Kidney capillary endothelial cell (primary cell): ENCODE measurements at regions not wholly inside any gene's neighbourhood (a gene's known extent, or its start where the extent isn't known, plus 50 kb on each side); places are given as distances from the start of the nearest gene placed in this dataset.
"Not testable (repeated sequence)": the region's sequence is repeated elsewhere in the genome, so short reads cannot be mapped to it uniquely, and the experiment has no call there.

Experiments used
- DNase-seq: peaks from one replicate; pipeline ENCODE4 v3.0.0-alpha.2; 2018; ENCODE audit warnings: low spot score

DNA sequence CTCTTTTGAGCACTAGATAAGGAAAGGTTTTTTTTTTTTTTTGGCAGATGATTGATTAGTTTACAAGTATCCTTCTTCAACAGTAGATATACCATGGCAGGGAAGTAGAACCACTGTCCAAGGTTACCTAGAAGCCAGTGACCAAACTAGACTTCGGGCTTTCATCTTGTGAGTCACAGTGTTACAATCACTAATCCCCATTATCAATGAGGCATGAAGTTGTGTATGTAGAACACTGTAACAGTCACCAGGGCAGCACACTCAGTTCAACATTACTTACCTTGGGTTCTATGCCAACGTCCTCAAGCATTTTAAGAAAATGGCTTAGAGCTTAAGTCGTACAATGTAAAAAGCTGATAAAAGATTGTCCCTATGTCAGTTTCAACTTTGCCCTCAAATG, 430.9 kb downstream of the ETS1 start:
- DNase-seq = no peak

DNA sequence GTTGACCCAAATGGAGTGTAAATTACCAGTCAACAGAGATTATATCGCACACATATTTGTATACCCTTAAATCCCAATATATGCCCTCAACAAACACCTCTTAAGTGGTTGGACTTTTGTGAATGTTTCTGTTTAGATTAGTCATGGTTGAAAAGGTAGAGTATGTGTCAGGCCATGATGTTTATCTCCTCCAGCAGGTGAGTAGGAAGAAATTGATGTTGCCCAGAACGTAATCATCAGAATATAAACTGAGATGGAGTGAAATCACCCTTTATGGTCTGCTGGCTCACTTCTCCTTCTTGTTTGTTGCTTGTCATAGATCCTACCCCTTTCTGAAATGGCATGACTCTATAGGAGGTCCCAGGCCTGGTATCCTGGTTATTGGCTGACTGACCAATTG, 431.8 kb downstream of the ETS1 start:
- DNase-seq = no peak

DNA sequence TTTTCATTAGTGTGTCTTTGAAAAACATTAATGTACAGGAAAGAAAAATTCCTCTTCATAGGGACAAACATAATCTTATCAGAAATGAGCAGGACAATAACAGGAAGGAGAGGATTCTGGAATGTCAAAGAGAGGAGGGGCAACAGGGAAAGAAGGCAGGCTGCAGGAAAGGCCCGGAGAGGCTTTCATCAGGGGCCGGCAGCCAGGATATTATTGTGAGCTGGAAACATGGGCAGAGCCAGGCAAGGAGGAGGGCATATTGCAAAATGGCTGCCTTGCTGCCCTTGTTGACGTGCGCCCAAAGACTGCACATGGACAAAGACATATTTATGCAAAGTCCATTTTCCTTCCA, 433.7 kb downstream of the ETS1 start:
- peak; percentile 24 for DNase-seq

DNA sequence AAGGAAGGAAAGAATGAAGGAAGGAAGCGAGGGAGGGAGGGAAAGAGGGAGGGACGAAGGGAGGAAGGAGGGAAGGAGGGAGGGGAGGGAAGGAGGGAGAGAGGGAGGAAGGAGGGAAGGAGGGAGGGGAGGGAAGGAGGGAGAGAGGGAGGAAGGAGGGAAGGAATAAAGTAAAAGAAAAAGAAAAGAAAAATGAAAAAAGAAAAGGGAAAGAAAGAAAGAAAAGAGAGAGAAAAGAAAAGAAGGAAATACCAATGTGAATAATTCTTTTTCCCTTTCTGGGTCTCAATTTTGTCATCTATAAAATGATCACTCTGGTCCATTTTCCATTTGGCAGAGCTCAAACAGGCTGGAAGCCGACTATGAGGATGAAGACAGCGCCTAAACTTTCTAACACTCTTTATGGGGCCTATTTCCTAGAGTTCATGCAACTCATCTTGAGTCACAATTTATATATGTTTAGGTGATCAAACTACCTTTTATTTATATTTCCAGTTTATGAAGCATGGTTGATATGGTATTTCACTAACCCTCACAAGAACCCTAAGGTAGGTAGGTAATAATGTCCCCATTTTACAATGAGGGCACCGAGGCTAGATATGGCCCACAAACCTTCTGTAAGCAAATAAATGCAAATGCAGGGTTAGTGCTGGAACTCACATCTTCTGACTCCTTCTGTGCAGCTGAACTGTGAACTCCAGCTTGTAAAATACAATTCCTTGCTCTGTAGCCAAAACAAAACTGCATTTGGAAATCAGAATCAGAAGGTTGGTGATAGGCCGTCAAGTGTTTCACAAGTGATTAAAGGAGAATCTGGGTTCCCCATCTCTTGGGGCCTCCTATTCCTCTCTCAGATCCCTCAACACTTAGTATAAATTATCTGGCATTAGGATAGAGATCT, 434.3 kb downstream of the ETS1 start:
- DNase-seq = no peak

DNA sequence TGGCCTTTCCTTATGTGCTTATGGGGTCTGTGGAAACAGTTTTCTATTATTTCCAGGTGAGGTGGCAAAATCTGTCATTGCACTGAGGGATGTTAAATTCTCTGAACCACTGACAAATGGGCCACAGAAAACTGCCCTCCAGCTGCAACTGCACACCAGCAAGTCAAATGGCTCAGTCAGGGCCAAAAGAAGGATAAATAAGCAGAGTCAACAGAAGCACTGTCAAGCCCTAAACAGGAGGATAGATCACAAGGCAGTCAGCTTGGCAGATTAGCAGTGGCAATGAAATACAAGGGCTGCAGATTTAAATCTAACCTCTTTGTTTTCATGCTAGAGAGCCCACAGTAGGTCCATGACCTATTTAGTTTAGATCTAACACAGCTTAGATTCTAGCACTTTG, 435.6 kb downstream of the ETS1 start:
- DNase-seq = no peak

DNA sequence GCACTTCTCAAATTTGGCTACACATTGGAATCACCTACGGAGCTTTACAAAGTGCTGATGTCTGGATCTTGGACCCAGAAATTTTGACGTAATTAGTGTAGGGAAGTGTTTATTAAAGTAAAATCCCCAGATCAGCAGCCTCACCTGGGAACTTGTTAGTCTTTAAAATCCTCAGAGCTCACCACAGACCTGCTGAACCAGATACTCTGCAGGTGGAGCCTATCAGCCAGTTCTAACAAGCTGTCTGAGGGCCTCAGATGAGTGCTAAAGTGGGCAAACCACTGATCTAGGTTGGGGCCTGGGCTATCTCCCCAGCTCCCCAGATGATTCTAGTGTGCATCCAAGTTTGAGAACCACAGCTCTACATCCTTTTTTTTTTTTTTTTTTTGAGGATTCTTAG, 436.0 kb downstream of the ETS1 start:
- no peak for DNase-seq

DNA sequence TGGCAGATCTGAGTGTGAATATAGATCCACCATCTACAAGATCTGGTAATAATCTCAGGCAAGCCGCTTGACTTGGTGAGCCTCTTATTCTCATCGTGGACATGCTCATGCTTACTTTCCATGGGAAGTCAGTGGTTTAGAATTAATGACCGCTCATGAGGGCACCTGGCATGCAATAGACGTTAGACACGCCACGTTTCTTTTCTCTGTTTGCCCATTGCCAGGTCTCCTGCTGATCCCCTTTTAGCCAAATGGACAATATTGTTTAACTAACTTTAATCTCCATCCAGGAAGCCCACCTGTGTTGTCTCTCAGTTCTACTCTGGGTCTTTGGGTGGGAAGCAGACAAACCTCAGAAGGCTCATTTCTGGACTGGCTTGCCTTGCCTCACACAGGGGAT, 439.1 kb downstream of the ETS1 start:
- DNase-seq = no peak

DNA sequence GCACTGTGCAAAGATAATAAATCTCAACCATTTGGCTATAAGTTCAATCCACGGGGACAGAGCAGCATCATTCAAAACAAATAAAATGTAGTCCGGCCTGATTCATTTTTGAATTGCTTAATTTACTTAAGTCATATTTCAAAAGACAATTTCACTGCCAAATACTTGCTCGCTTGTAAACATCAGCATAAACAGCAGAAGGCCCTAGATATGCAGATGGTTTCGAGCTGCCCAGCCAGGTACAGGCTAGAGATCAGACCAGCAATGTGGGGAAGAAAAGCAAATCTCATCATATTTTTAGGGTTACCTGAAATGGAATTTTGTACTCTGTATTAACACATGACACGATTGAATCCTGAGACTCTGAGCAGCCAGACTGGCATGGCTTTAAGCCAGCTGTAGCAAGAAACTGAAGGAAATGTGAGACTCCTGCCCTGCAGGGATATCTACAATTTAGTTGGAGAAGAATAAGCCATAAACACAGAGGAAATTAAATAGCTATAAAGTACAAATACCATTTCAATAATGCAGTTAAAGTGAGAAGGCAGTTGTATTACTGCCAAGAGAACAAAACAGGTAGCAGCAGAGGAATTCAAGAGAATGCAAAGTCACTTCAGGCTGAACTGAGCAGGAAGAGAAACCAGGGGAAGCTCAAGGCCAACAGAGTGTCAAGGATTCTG, 440.3 kb downstream of the ETS1 start:
- DNase-seq = no peak

DNA sequence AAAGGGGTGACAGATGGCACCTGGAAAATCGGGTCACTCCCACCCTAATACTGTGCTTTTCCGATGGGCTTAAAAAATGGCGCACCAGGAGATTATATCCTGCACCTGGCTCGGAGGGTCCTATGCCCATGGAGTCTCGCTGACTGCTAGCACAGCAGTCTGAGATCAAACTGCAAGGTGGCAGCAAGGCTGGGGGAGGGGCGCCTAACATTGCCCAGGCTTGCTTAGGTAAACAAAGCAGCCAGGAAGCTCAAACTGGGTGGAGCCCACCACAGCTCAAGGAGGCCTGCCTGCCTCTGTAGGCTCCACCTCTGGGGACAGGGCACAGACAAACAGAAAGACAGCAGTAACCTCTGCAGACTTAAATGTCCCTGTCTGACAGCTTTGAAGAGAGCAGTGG, 447.1 kb downstream of the ETS1 start:
- DNase-seq = not testable (repeated sequence)

DNA sequence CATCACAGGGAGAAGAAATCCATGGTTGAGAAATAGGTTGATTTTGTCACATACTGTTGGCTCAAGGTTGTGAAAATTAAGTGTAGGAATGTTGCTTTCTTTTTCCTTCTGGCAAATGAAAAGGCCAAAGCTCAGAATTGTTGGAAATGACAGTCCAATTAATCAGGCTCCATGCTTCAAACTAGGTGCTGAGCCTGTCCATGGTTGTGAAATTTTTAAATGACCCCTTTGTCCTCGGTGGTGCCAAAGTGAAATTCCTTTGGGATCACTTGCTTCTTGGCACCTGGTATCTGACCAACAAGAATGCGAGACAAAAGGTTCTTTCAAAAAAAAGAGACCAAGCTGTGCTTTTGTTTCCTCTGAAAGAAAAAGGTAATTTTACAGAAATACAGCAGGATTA, 451.9 kb downstream of the ETS1 start:
- DNase-seq = no peak

DNA sequence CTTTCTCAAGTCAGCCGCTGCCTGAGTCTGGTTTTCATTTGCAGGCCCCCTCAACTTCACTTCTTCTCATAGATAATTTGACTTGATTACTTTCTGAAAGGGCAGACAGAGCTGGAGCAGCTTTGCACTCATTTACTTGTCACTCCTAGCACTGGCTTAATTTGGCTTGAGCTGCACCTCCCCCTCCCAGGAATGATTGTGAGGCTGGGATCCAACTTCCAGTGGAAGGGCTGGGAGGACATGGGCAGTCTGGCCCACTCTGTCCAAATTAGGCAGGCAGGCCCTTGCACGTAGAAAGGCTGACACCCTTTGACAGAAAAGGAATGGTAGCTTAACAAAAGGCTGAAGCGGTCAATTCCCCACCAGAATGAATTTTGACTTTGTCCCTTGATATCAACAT, 453.9 kb downstream of the ETS1 start:
- DNase-seq = no peak

DNA sequence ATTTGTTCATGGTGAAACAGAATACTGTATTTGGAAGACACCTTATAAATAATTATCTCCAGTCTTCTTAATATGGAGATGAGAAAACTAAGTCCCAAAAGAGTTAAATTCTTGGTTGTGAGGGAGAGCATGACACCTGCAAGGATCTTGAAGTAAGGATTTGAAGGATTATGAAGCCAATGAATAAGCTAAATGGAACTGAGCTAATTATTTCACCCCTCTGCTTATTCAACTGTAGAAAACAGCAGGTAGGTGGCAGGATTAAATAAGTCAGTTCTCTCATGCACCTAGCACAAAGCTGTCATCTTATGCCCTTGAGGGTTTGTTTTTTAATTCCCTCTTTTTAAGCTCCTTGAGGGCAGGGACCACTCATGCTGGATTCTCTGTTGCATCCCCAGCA, 457.3 kb downstream of the ETS1 start:
- DNase-seq = no peak

DNA sequence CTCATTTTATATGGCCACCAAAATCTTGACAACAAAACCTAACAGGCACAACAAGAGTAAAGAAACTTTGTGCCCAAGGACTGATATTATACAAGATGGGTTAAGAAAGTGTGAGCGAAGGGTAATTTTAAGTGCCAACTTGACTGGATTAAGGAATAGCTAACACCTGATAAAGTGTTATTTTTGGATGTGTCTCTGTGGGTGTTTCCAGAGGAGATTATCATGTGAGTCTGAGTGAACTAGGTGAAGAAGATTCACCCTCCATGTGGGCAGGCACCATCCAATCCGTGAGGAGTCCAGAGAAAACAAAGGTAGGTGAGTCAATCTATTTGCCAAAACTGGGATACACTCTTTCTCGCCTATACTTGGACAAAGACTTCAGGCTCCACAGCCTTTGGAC, 461.6 kb downstream of the ETS1 start:
- no peak for DNase-seq

DNA sequence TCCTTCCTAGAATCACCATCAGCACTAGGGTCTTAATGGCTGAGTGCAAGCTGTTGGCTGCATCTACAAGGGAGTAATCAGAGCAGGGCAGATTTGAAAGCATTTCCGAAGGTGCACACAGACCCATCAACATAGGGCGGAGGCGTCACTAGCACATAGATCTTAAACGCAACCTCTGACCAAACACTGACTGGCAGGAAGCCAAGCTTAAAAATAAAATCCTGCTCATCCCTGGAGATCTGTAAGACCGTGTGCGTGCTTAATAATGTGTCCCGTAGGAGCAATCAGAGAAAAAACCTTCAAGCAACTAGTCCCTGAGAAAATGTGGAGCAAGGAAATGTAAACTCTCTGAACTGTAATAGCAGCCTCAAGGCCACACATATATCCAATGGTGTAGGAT, 470.5 kb downstream of the ETS1 start:
- DNase-seq = no peak

DNA sequence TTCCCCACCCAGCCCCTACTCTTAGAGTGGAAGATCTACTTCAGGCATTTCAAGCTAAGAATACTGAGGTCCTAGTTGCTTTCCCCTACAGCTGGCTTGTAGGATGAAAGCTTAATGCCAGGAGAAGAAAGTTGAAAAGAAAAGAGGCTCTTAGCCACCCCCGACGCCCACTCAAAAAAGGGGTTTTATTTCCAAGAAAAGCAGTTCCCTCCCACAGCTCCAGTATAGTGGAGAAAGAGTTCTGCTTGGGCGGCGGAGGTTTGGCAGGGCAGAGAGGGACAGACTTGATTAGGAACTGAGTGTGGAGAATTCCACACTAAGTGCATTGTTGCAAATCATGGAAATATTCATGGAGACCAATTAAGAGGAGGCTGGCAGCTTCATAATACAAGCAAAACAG, 470.9 kb downstream of the ETS1 start:
- DNase-seq = no peak

DNA sequence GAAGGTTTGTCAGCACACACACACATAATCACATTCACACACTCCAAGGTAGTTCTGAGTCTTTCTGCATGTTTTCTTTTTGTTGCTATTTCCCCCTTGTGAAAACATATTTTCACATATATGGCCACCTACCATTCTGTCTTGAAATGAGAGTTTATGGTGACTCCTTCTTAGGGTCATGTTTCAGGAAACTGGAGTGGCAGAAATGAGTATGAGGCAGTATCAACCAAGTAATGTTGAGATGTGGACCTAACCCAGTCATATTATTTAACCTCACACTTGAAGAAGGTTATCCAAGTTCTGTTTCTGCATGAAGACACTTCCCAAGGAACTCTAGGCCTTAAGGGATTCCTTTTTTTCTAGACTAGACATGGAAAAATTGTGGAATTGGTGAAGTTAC, 481.4 kb downstream of the ETS1 start:
- DNase-seq = no peak

DNA sequence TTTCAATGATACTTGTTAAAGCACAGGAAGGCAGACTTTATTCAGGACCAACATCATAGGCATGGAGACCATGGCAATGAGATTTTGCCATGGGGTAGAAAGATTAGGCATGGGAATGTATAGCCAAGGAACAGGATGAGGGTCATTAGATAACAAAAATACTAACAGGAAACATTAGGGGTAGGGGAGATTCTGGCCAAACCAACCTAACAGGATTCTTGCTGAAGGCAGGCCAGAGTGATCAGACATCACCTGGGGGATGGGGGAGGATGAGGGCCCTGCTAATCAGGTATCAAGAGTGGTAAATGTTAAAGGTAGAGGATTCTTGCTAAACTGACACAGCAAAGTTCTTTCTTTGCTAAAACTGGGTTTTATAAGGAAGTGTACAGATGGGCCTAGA, 481.8 kb downstream of the ETS1 start:
- DNase-seq = no peak

DNA sequence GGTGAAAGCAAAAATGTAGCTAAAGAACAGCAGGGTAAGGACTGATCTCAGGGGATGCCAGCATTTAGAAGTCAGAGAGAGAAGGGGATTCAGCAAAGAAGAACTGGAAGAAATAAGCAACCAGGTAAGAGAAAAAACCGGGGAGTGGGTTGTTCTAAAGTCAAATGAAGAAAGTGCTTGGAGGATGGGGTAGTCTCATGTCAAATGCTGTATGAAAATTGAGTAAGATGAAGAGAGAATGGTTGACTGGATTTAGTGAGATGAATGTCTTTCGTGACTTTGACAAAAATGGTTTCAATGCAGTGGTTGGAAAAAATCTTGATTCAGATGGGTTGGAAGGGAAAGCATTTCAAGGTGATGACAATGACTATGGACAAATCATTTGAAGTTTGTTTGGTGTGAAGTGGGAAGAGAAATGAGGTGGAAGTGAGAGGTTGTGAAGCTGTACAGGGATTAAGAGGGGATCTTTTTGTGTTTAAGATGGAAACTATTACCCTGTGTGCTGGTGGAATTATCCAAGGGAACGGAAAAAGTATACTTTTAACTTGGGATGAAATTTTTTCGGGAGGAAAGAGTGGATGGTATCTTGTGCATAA, 484.0 kb downstream of the ETS1 start:
- no peak for DNase-seq

DNA sequence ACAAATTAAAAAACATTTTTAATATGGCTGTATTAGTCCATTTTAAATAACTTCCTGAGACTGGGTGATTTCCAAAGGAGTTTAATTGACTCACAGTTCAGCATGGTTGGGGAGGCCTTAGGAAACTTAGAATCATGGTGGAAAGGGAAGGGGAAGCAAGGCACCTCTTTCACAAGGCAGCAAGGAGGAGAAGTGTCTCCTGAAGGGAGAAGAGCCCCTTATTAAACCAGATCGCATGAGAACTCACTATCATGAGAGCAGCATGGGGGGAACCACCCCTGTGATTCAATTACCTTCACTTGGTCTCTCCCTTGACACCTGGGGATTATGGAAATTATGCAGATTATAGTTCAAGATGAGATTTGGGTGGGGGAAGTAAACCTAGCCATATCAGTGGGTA, 488.6 kb downstream of the ETS1 start:
- no peak for DNase-seq

DNA sequence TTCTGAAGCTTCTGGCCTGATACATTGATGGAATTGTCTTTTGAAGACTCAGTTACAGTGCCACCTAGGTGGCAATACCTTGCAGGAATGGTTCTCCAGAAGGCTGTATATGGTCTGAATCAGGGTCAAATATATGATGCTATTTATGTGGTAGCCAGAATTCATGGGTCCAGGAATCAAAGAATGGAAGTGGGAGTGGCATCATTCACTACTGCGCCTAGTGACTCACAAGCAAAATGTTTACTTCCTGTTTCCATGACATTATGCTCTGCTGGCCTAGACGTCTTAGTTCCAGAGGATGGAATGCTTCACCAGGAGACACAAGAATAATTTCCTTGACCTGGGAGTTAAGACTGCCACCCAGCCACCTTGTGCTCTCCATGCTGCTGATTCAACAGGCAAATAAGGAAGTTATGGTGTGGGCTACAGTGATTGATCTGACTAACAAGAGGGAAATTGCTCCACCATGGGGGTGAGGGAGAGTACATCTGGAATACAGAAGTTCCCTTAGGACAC, 491.8 kb downstream of the ETS1 start:
- peak; percentile 94 for DNase-seq

DNA sequence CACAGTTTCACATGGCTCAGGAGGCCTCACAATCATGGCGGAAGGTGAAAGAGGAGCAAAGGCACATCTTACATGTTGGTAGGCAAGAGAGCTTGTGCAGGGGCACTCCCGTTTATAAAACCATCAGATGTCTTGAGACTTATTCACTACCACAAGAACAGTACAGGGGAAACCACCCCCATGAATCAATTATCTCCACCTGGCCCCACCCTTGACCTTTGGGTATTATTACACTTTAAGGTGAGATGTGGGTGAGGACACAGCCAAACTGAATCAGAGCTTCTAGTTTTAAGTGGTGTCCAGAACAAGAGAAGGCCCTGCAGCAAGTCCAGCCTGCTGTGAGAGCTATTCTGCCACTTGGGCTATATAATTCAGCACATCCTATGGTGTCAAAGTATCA, 493.7 kb downstream of the ETS1 start:
- no peak for DNase-seq

DNA sequence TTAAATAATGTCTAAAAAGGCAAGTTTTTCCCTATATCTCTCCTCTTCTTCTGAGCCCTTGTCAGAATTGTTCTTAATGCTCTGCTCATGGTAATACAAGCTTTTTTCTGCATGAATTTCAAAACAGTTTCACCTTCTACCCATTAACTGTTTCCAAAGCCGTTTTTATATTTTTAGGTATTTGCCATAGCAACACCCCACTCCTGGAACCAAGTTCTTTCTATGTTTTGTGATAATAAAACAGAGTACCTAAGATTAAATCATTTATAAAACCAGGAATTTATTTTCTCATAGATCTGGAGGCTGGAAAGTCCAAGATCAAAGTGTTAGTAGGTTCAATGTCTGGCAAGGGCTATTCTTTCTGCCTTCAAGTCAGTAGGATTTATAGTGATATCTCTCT, 497.4 kb downstream of the ETS1 start:
- no peak for DNase-seq

DNA sequence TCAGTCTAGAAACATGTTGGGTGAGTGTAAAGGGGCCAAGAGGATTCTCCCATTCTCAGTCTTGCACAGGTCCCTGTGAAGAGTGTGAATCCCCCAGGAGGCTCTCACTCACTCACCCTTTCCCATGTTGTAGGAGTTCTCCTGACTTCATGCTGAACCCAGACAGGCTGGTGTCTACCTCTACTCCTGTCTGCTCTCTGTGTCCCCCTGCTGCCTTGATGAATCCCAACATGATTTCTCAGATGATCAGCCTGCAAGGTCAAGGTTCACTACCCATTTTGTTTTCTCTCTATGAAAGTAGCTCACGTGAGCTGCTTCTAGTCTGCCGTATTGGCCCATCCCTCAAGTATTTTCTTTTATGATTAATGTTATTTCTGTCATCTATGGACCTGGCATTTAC, 500.6 kb downstream of the ETS1 start:
- no peak for DNase-seq
